IMR-90 (cell line): ENCODE measurements at regions not wholly inside any gene's neighbourhood (a gene's known extent, or its start where the extent isn't known, plus 50 kb on each side); places are given as distances from the start of the nearest gene placed in this dataset.

Source experiments
- ATAC-seq: fragments of 200-7000 bp; cut with Tn5 transposase; 2 replicates; pipeline ENCODE4 v1.9.1; 2020; ENCODE audit warnings: low read depth, mild to moderate bottlenecking, moderate library complexity
- BruUV-seq: library from RNA; stranded (reverse); fragments of 400-500 nt; replicated peaks from 2 replicates; lab custom pipeline; 2021; lab: Mats Ljungman, UMichigan
- CTCF ChIA-PET: fragments of 300-600 bp; formaldehyde crosslinking; extraction: SDS; loops from one replicate; lab custom pipeline; 2021; ENCODE audit warnings: antibody characterized with exemption; lab: Yijun Ruan, JAX
- POLR2A ChIA-PET: fragments of 300-600 bp; sonication (Branson Sonifier 250); formaldehyde crosslinking; loops from one replicate; lab custom pipeline; 2022; ENCODE audit warnings: antibody characterized with exemption; ENCODE audit not compliant: unreplicated experiment; lab: Charles Lee
- DNase-seq: peaks from one replicate; pipeline ENCODE4 v3.0.0; 2013
- H2AFZ ChIP-seq: replicated peaks from 2 replicates; pipeline ENCODE3; 2013; ENCODE audit warnings: low read length, mild to moderate bottlenecking; ENCODE audit not compliant: poor library complexity
- H2AK5ac ChIP-seq: 2 replicates; pipeline ENCODE4 v1.6.1; 2013; ENCODE audit warnings: low read depth, low read length, inconsistent platforms
- H2AK9ac ChIP-seq: replicated peaks from 2 replicates; pipeline ENCODE3; 2013; ENCODE audit warnings: mild to moderate bottlenecking, low read depth, low read length, moderate library complexity; ENCODE audit not compliant: poor library complexity
- H2BK120ac ChIP-seq: 2 replicates; pipeline ENCODE4 v1.6.1; 2013; ENCODE audit warnings: low read depth, low read length, inconsistent platforms
- H2BK15ac ChIP-seq: 3 replicates; pipeline ENCODE4 v1.6.1; 2013; ENCODE audit warnings: low read depth, low read length, inconsistent platforms
- H2BK20ac ChIP-seq: 2 replicates; pipeline ENCODE4 v1.6.1; 2013; ENCODE audit warnings: low read depth, mild to moderate bottlenecking, inconsistent platforms, low read length, moderate library complexity
- H2BK5ac ChIP-seq: 2 replicates; pipeline ENCODE4 v1.6.1; 2013; ENCODE audit warnings: mild to moderate bottlenecking, low read depth, low read length, inconsistent platforms; ENCODE audit not compliant: poor library complexity, severe bottlenecking
- H3K14ac ChIP-seq: replicated peaks from 2 replicates; pipeline ENCODE4 v1.6.1; 2013; ENCODE audit warnings: low read depth, low read length, inconsistent platforms
- H3K18ac ChIP-seq: 2 replicates; pipeline ENCODE4 v1.6.1; 2013; ENCODE audit warnings: low read depth, low read length, control low read depth
- H3K23ac ChIP-seq: 2 replicates; pipeline ENCODE4 v1.6.1; 2013; ENCODE audit warnings: low read depth, low read length, inconsistent platforms
- H3K27ac ChIP-seq: 2 replicates; pipeline ENCODE4 v1.5.1; 2013; ENCODE audit warnings: mild to moderate bottlenecking, control low read depth, low read length; ENCODE audit not compliant: insufficient read depth
- H3K27me3 ChIP-seq: 2 replicates; pipeline ENCODE4 v1.6.1; 2013; ENCODE audit warnings: low read length; ENCODE audit not compliant: control insufficient read depth, insufficient read depth
- H3K36me3 ChIP-seq: 2 replicates; pipeline ENCODE4 v1.6.1; 2013; ENCODE audit warnings: low read length, mixed read lengths; ENCODE audit not compliant: control insufficient read depth, insufficient read depth
- H3K4ac ChIP-seq: 2 replicates; pipeline ENCODE4 v1.6.1; 2013; ENCODE audit warnings: low read depth, low read length, inconsistent platforms
- H3K4me1 ChIP-seq: 2 replicates; pipeline ENCODE4 v1.6.1; 2013; ENCODE audit warnings: low read length, mixed read lengths; ENCODE audit not compliant: control insufficient read depth, insufficient read depth
- H3K4me2 ChIP-seq: 2 replicates; pipeline ENCODE4 v1.6.1; 2013; ENCODE audit warnings: low read depth, mild to moderate bottlenecking, control low read depth, low read length, moderate library complexity
- H3K4me3 ChIP-seq: 2 replicates; pipeline ENCODE4 v1.5.1; 2013; ENCODE audit warnings: low read depth, mild to moderate bottlenecking, control low read depth, low read length, moderate library complexity; ENCODE audit not compliant: insufficient read depth
- H3K56ac ChIP-seq: 2 replicates; pipeline ENCODE4 v1.6.1; 2013; ENCODE audit warnings: low read length, inconsistent platforms; ENCODE audit not compliant: insufficient read depth; ENCODE audit errors: extremely low read depth
- H3K79me1 ChIP-seq, 2 experiments: 2 replicates each; pipeline ENCODE4 v1.6.1; 2013; ENCODE audit warnings: low read length in 2 of 2, inconsistent platforms in 1 of 2, low read depth in 1 of 2
- H3K9ac ChIP-seq: 2 replicates; pipeline ENCODE4 v1.6.1; 2013; ENCODE audit warnings: low read depth, low read length, control low read depth
- H3K9me1 ChIP-seq: 2 replicates; pipeline ENCODE4 v1.6.1; 2013; ENCODE audit warnings: low read length, inconsistent platforms; ENCODE audit not compliant: insufficient read depth
- H3K9me3 ChIP-seq: 2 replicates; pipeline ENCODE4 v1.6.1; 2013; ENCODE audit warnings: low read length; ENCODE audit not compliant: control insufficient read depth, insufficient read depth
- H4K20me1 ChIP-seq: 2 replicates; pipeline ENCODE4 v1.6.1; 2013; ENCODE audit warnings: low read length, inconsistent platforms; ENCODE audit not compliant: insufficient read depth
- H4K5ac ChIP-seq: 2 replicates; pipeline ENCODE4 v1.6.1; 2013; ENCODE audit warnings: mild to moderate bottlenecking, low read depth, low read length, control low read depth
- H4K8ac ChIP-seq, 2 experiments: 2 replicates each; pipeline ENCODE4 v1.6.1; 2013; ENCODE audit warnings: low read depth in 2 of 2, low read length in 2 of 2, control low read depth in 1 of 2, inconsistent platforms in 1 of 2
- H4K91ac ChIP-seq: 2 replicates; pipeline ENCODE4 v1.6.1; 2013; ENCODE audit warnings: low read depth, low read length, inconsistent platforms; ENCODE audit not compliant: insufficient read depth
- BHLHE40 ChIP-seq: fragments of 150-350 bp; IDR thresholded peaks from 2 replicates; pipeline ENCODE4 v1.6.1; 2016; ENCODE audit warnings: mild to moderate bottlenecking, low read depth, low read length
- FOS ChIP-seq: fragments of 150-350 bp; IDR thresholded peaks from 2 replicates; pipeline ENCODE4 v1.6.1; 2016; ENCODE audit warnings: low read depth, low read length
- MAFK ChIP-seq: IDR thresholded peaks from 2 replicates; pipeline ENCODE4 v1.6.1; 2012; ENCODE audit warnings: low read depth, low read length, improper control_type of control experiment
- MXI1 ChIP-seq: IDR thresholded peaks from 2 replicates; pipeline ENCODE4 v1.6.1; 2012; ENCODE audit warnings: low read depth, mild to moderate bottlenecking, low read length, moderate library complexity, borderline replicate concordance
- RCOR1 ChIP-seq: IDR thresholded peaks from 2 replicates; pipeline ENCODE4 v1.6.1; 2012; ENCODE audit warnings: mild to moderate bottlenecking, low read length, improper control_type of control experiment; ENCODE audit not compliant: insufficient replicate concordance
- RFX5 ChIP-seq: IDR thresholded peaks from 2 replicates; pipeline ENCODE4 v1.8.0; 2012; ENCODE audit warnings: low read depth, mild to moderate bottlenecking, low read length, moderate library complexity
- WGBS, 2 experiments: methylation state at CpG; one replicate each; pipeline versions ENCODE4 v1.1.5 to v1.1.7; 2013; ENCODE audit warnings: missing lambda C conversion rate in 2 of 2; ENCODE audit not compliant: insufficient read length in 1 of 2; ENCODE audit errors: extremely low coverage in 2 of 2; 5-methylcytosine and 5-hydroxymethylcytosine counted together
- dilution Hi-C: fragments of 300-500 bp; cut with HindIII; formaldehyde crosslinking; loops from one replicate; pipeline ENCODE4 v1.14.3; 2018; ENCODE audit warnings: low sequenced_read_pairs; ENCODE audit not compliant: unreplicated experiment
- in situ Hi-C: fragments of 300-500 bp; cut with MboI; formaldehyde crosslinking; loops from 3 replicates; pipeline ENCODE4 v1.14.3; 2019; ENCODE audit warnings: low sequenced_read_pairs, inconsistent platforms, mixed read lengths
- intact Hi-C: fragments of 100-400 bp; cut with micrococcal nuclease; formaldehyde crosslinking; loops from 2 replicates; pipeline ENCODE4 v1.10.0; 2022

GRCh38 chr10:60614363-60614762 lies 163.9 kb upstream of the CDK1 start:
- in situ Hi-C loops, result no loop called here
- no peak overlapping the region for H3K4ac ChIP-seq
- H3K14ac ChIP-seq, result no peak overlapping the region
- no peak overlapping the region for H3K56ac ChIP-seq
- no peak overlapping the region for H3K27ac ChIP-seq
- BruUV-seq, result no TSS peak
- TF ChIP-seq MXI1, result no peak
- no peak for TF ChIP-seq RFX5
- TF ChIP-seq FOS, result no peak
- no peak for TF ChIP-seq MAFK
- no peak for TF ChIP-seq BHLHE40
- TF ChIP-seq RCOR1, result no peak
- peaks cover 2% of the 10 kb centered on the region; the same call in 1 of the 2 replicates for H3K27me3 ChIP-seq
- no peak overlapping the region for H2AK5ac ChIP-seq
- H3K4me2 ChIP-seq, result no peak overlapping the region
- no peak overlapping the region for H2BK5ac ChIP-seq
- POLR2A ChIA-PET, result no interaction called here
- H3K79me1 ChIP-seq, result no peaks in the 10 kb centered on the region
- H4K5ac ChIP-seq, result no peak overlapping the region
- no peak overlapping the region for H3K18ac ChIP-seq
- ATAC-seq, result no peak
- H2BK120ac ChIP-seq, result no peak overlapping the region
- CTCF ChIA-PET, result no interaction called here
- dilution Hi-C loops, result no loop called here
- no peak overlapping the region for H4K8ac ChIP-seq
- H3K9ac ChIP-seq, result no peak overlapping the region
- no peaks in the 10 kb centered on the region for H4K20me1 ChIP-seq
- intact Hi-C loops, result no loop called here
- WGBS, 2 experiments, result no CpG with 5 or more reads among the region's 2 CpGs
- H3K9me1 ChIP-seq, result no peaks in the 10 kb centered on the region
- H2BK20ac ChIP-seq, result no peak overlapping the region
- H2BK15ac ChIP-seq, result no peak overlapping the region
- H3K9me3 ChIP-seq, result no peaks in the 10 kb centered on the region
- H2AK9ac ChIP-seq, result no peak overlapping the region
- no peak overlapping the region for H3K4me3 ChIP-seq
- no peak overlapping the region for H4K91ac ChIP-seq
- no peaks in the 10 kb centered on the region for H3K4me1 ChIP-seq
- DNase-seq, result no peak
- no peaks in the 10 kb centered on the region for H3K36me3 ChIP-seq
- no peak overlapping the region for H3K23ac ChIP-seq
- no peak overlapping the region for H2AFZ ChIP-seq
